ENCODE measurements at regions not wholly inside any gene's neighbourhood (a gene's known extent, or its start where the extent isn't known, plus 50 kb on each side); places are given as distances from the start of the nearest gene placed in this dataset.
"Not testable (repeated sequence)": the region's sequence is repeated elsewhere in the genome, so short reads cannot be mapped to it uniquely, and the experiment has no call there.

- no peak for DNase-seq
Observed at GRCh38 chr9:89674667-89675057, 69.8 kb downstream of the GADD45G start.

- DNase-seq = peak; percentile 29
Observed at GRCh38 chr9:89675058-89675742, 70.4 kb downstream of the GADD45G start.

GRCh38 chr9:89676281-89676680 lies 71.5 kb downstream of the GADD45G start:
- no peak for DNase-seq

GRCh38 chr9:89677702-89678395 lies 73.0 kb downstream of the GADD45G start:
- DNase-seq = no peak

- DNase-seq = no peak
Observed at GRCh38 chr9:89678396-89679015, 73.7 kb downstream of the GADD45G start.

- DNase-seq = no peak
Observed at GRCh38 chr9:89679016-89679415, 74.2 kb downstream of the GADD45G start.

DNA sequence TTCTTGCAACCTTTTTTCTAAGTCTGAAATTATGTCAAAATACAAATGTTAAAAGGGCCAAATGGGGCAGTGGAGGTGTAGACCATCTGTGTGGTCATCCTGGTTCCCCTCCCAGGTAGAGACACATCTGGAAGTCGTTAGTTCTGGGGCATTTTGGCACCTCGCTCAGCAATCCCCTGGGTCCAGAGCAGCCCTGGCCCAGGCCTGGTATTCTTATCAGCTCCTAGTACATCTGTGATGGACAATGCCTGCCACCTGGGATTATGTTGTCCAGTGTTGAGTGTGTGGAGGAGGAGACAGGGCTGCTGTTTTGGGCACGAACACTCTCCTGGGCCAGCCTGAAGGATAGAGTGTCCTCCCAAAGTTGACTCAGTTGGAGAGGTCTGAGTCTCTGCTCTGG lies 74.8 kb downstream of the GADD45G start:
- DNase-seq = no peak

DNA sequence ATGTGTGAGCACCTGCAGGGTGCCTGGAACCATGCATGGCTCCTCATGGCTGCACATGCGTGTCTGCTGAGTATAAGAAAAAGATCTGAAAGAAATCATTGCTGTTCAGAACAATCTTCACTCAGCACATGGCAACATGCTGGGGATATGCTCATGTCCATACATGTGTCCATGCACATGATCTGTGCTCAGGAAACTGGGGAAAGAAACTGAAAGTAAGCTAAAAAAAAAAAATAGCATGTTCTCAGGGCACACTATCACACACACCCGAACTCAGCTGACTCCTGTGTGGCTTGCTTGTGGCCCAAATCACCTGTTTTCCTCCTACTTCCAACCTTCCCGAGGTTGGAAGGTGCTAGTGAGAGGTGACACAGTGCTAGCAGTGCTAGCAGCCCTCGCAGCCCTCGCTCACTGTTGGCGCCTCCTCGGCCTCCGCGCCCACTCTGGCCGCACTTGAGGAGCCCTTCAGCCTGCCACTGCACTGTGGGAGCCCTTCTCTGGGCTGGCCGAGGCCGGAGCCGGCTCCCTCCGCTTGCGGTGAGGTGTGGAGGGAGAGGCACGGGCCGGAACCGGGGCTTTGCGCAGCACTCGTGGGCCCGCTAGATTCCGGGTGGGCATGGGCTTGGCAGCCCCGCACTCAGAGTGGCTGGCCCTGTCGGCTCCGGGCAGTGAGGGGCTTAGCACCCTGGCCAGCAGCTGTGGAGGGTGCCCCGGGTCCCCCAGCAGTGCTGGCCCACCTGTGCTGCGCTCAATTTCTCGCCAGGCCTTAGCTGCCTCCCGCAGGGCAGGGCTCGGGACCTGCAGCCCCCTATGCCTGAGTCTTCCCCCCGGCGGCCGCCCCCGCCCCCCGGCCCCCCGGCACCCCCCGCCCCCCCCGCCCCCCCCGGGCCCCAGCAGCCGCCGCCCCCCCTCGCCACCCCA lies 76.0 kb downstream of the GADD45G start:
- no peak for DNase-seq

DNA sequence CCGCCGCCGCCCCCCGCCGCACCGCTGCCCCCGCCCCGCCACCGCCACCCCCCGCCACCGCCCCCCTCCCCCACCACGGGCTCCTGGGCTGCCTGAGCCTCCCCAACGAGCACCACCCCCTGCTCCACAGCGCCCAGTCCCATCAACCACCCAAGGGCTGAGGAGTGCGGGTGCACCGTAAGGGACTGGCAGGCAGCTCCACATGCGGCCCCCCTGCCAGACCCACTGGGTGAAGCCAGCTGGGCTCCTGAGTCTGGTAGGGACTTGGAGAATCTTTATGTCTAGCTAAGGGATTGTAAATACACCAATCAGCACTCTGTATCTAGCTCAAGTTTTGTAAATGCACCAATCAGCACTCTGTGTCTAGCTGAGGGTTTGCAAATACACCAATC lies 76.7 kb downstream of the GADD45G start:
- DNase-seq = not testable (repeated sequence)

GRCh38 chr9:89683626-89684025 lies 78.8 kb downstream of the GADD45G start:
- no peak for DNase-seq

DNA sequence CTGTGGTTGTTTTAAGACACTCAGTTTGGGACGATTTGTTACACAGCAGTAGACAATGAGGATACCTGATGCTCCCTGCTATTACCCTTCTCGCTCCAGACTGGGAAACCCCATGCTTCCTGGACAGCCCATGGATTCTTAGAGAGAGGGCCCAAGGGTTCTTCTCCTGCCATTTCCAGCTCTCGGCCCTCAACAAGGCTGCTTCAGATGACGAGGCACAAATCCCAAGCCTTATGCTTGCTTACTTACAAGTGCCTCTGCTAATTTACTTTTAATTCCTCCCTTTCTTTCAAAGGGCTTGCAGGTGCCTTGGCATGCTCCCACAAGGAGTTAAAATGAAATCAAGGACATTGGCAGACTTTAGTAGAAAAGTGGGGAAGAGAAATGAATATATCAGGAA lies 79.4 kb downstream of the GADD45G start:
- no peak for DNase-seq

- peak; percentile 44 for DNase-seq
Observed at GRCh38 chr9:89684912-89685636, 80.3 kb downstream of the GADD45G start.

- DNase-seq = no peak
Observed at GRCh38 chr9:89685698-89686097, 80.9 kb downstream of the GADD45G start.

DNA sequence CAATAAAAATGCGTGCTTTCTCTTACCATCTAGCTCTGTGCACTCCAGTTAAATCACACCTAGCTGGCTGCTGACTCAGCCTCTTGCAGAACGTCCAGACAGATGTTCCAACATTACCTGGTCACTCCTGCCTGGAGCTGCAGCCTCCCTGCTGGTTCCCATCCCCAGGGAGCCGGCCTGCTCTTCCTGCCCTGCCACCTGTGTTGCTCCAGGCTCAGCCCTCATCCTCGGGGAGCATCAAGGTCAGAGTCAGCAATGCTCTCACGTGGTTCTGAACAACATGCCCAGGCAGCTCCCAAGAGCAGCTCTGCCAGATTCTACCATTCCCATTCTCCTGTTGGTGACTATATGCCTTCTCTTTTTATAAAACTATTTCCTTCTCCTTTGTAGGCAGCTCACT lies 81.3 kb downstream of the GADD45G start:
- no peak for DNase-seq

- no peak for DNase-seq
Observed at GRCh38 chr9:89686621-89687020, 81.8 kb downstream of the GADD45G start.

GRCh38 chr9:89687188-89687587 lies 82.4 kb downstream of the GADD45G start:
- DNase-seq = no peak

DNA sequence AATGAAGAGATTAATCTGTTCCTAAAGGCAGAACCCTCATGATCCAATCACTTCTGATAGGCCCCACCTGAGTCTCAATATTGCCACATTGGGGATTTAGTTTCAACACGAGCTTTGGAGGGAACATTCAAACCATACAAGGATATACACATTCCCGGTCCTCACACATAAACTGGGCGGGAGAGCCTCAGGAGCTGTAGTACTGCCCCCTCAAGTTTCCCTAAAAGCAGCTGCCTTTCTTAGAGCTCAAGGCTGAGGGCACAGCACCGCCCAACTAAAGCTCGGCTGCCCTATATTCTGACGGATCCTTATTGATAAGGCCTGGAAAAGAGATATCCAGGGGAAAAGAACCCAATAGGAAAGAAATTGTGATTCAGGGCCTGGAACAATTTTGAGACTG lies 83.0 kb downstream of the GADD45G start:
- DNase-seq = no peak

DNA sequence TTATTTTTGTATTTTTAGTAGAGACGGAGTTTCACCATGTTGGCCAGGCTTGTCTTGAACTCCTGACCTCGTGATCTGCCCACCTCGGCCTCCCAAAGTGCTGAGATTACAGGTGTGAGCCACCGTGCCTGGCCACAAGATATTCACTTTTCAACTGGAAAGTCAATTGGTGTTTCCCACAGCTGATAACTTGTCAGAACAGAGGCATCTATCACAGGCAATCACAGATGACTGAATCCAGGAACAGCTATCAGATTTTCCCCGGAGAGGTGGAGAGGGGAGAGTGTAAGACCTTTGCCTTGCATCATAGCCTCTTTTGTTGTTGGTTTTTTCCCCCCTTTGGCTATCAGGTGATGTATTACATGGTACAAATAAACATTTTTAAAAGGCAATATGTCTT lies 84.5 kb downstream of the GADD45G start:
- DNase-seq = not testable (repeated sequence)

GRCh38 chr9:89690334-89690912 lies 85.6 kb downstream of the GADD45G start:
- DNase-seq = no peak

- no peak for DNase-seq
Observed at GRCh38 chr9:89695441-89695891, 90.7 kb downstream of the GADD45G start.

- not testable (repeated sequence) for DNase-seq
Observed at GRCh38 chr9:89695979-89696378, 91.2 kb downstream of the GADD45G start.

DNA sequence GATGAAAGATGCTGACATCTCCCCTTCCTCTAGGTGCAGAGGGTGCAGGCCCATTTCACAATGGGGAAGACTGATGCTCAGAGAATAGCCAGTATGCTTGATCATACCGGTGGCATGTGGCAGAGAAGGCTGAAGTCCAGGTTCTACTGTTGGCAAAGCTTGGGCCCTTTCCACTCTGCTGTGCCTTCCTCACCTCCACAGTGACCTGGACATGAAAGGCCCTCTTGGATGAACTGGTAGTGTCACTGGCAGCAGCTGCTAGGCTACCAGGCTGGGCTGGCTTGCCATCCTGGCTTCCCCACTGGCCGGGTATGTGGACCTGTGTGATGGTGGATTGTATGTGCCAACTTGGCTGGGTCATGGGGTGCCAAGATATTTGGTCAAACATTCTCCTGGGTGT lies 92.0 kb downstream of the GADD45G start:
- DNase-seq = no peak

All from midbrain (tissue), 1 donor.